GM03348 (cell line): ENCODE measurements at regions not wholly inside any gene's neighbourhood (a gene's known extent, or its start where the extent isn't known, plus 50 kb on each side); places are given as distances from the start of the nearest gene placed in this dataset.

ENCODE experiments used
- DNase-seq: peaks from one replicate; pipeline ENCODE4 v3.0.0; 2012; ENCODE audit warnings: low spot score

- DNase-seq, result no peak
Measured at GRCh38 chr10:120705309-120705708, 145.9 kb upstream of the WDR11 start.

GRCh38 chr10:120710076-120710475, 141.1 kb upstream of the WDR11 start:
- DNase-seq, result no peak

GRCh38 chr10:120711860-120712259, 139.3 kb upstream of the WDR11 start:
- DNase-seq, result no peak

- DNase-seq, result no peak
Measured at GRCh38 chr10:120713573-120714205, 137.5 kb upstream of the WDR11 start.

GRCh38 chr10:120715171-120715570, 136.0 kb upstream of the WDR11 start:
- DNase-seq, result no peak

- no peak for DNase-seq
Measured at GRCh38 chr10:120719333-120719732, 131.8 kb upstream of the WDR11 start.

- no peak for DNase-seq
Measured at GRCh38 chr10:120727001-120727400, 124.2 kb upstream of the WDR11 start.

GRCh38 chr10:120729547-120729946, 121.6 kb upstream of the WDR11 start:
- DNase-seq, result no peak

- no peak for DNase-seq
Measured at GRCh38 chr10:120732067-120732466, 119.1 kb upstream of the WDR11 start.

- no peak for DNase-seq
Measured at GRCh38 chr10:120732643-120733313, 118.4 kb upstream of the WDR11 start.

GRCh38 chr10:120734483-120735078, 116.6 kb upstream of the WDR11 start:
- DNase-seq, result no peak

GRCh38 chr10:120735315-120735714, 115.8 kb upstream of the WDR11 start:
- DNase-seq, result no peak

- peak; percentile 26 for DNase-seq
Measured at GRCh38 chr10:120735773-120736371, 115.3 kb upstream of the WDR11 start.

GRCh38 chr10:120736377-120736776, 114.8 kb upstream of the WDR11 start:
- DNase-seq, result no peak

- DNase-seq, result no peak
Measured at GRCh38 chr10:120738658-120739057, 112.5 kb upstream of the WDR11 start.

GRCh38 chr10:120741396-120741795, 109.8 kb upstream of the WDR11 start:
- DNase-seq, result no peak

- DNase-seq, result no peak
Measured at GRCh38 chr10:120742373-120742772, 108.8 kb upstream of the WDR11 start.

GRCh38 chr10:120744040-120744439, 107.1 kb upstream of the WDR11 start:
- no peak for DNase-seq

- no peak for DNase-seq
Measured at GRCh38 chr10:120746001-120746777, 105.0 kb upstream of the WDR11 start.

- no peak for DNase-seq
Measured at GRCh38 chr10:120748519-120748918, 102.6 kb upstream of the WDR11 start.

GRCh38 chr10:120749072-120749471, 102.1 kb upstream of the WDR11 start:
- no peak for DNase-seq

GRCh38 chr10:120749856-120750566, 101.2 kb upstream of the WDR11 start:
- no peak for DNase-seq
